H1 (cell line): ENCODE measurements at regions not wholly inside any gene's neighbourhood (a gene's known extent, or its start where the extent isn't known, plus 50 kb on each side); places are given as distances from the start of the nearest gene placed in this dataset.

Experiments used
- CTCF ChIA-PET: fragments of 300-600 bp; sonication (Branson Sonifier 250); formaldehyde crosslinking; loops from one replicate; lab custom pipeline; 2021; ENCODE audit not compliant: partially characterized antibody; lab: Charles Lee
- POLR2A ChIA-PET: fragments of 300-600 bp; sonication (Branson Sonifier 250); formaldehyde crosslinking; loops from one replicate; lab custom pipeline; 2021; ENCODE audit warnings: inconsistent platforms; ENCODE audit not compliant: partially characterized antibody; lab: Charles Lee
- DNase-seq, 2 experiments: peaks; one replicate each; pipeline versions ENCODE4 v3.0.0 to v3.0.0-alpha.2; 2010 to 2022; ENCODE audit warnings: low spot score in 2 of 2, low read depth in 1 of 2, mixed read lengths in 1 of 2
- FAIRE-seq: peaks from 2 replicates; lab custom pipeline; 2011; peaks lifted over from hg19 to GRCh38; lab: Jason Lieb, UNC
- H2AFZ ChIP-seq: 2 replicates; pipeline ENCODE4 v1.8.1; 2012; ENCODE audit warnings: low read length, inconsistent platforms
- H2AK5ac ChIP-seq: 2 replicates; pipeline ENCODE4 v1.6.1; 2013; ENCODE audit warnings: low read depth, low read length
- H2BK120ac ChIP-seq: replicated peaks from 2 replicates; pipeline ENCODE3; 2013; ENCODE audit warnings: low read depth, low read length, inconsistent platforms
- H2BK12ac ChIP-seq: 2 replicates; pipeline ENCODE4 v1.6.1; 2013; ENCODE audit warnings: low read depth, low read length
- H2BK15ac ChIP-seq: 2 replicates; pipeline ENCODE4 v1.6.1; 2013; ENCODE audit warnings: low read length
- H2BK20ac ChIP-seq: 2 replicates; pipeline ENCODE4 v1.6.1; 2013; ENCODE audit warnings: low read length
- H2BK5ac ChIP-seq: 2 replicates; pipeline ENCODE4 v1.6.1; 2013; ENCODE audit warnings: low read depth, low read length
- H3K14ac ChIP-seq: 2 replicates; pipeline ENCODE4 v1.6.1; 2013; ENCODE audit warnings: inconsistent platforms; ENCODE audit not compliant: insufficient read length
- H3K18ac ChIP-seq: 2 replicates; pipeline ENCODE4 v1.6.1; 2013; ENCODE audit warnings: low read length; ENCODE audit errors: extremely low read depth
- H3K23ac ChIP-seq: 2 replicates; pipeline ENCODE4 v1.6.1; 2013; ENCODE audit warnings: inconsistent platforms; ENCODE audit not compliant: insufficient read length
- H3K23me2 ChIP-seq: 2 replicates; pipeline ENCODE4 v1.6.1; 2013; ENCODE audit warnings: low read depth, low read length
- H3K27ac ChIP-seq: 2 replicates; pipeline ENCODE4 v1.6.1; 2011; ENCODE audit warnings: low read depth, low read length, inconsistent platforms
- H3K27me3 ChIP-seq, 4 experiments: replicated peaks in 1 of 4; 1 replicate in 1 of 4; 2 replicates in 3 of 4; pipeline versions ENCODE4 v1.6.1 to v1.8.1; 2011 to 2013; ENCODE audit warnings: low read length in 3 of 4, mild to moderate bottlenecking in 3 of 4, inconsistent platforms in 2 of 4, mixed read lengths in 2 of 4, moderate library complexity in 1 of 4; ENCODE audit not compliant: control insufficient read depth in 3 of 4, insufficient read depth in 3 of 4; ENCODE audit errors: extremely low read depth in 1 of 4
- H3K36me3 ChIP-seq, 4 experiments: 2 replicates each; pipeline versions ENCODE4 v1.6.1 to v1.8.1; 2011 to 2013; ENCODE audit warnings: mild to moderate bottlenecking in 4 of 4, low read length in 3 of 4, moderate library complexity in 2 of 4, control low read depth in 1 of 4, inconsistent platforms in 1 of 4; ENCODE audit not compliant: insufficient read depth in 4 of 4, control insufficient read depth in 2 of 4
- H3K4ac ChIP-seq: replicated peaks from 2 replicates; pipeline ENCODE3; 2013; ENCODE audit warnings: low read length, low read depth, mixed read lengths, inconsistent platforms; ENCODE audit not compliant: insufficient read length
- H3K4me1 ChIP-seq, 4 experiments: replicated peaks in 1 of 4; 1 replicate in 1 of 4; 2 replicates in 3 of 4; pipeline versions ENCODE4 v1.6.1 to v1.8.1; 2011 to 2013; ENCODE audit warnings: low read length in 3 of 4, inconsistent platforms in 2 of 4, mixed read lengths in 1 of 4; ENCODE audit not compliant: insufficient read depth in 4 of 4, control insufficient read depth in 3 of 4
- H3K4me2 ChIP-seq, 2 experiments: 2 replicates each; pipeline versions ENCODE4 v1.6.1 to v1.8.1; 2011 to 2013; ENCODE audit warnings: low read depth in 2 of 2, low read length in 2 of 2, control low read depth in 1 of 2, inconsistent platforms in 1 of 2, mild to moderate bottlenecking in 1 of 2; ENCODE audit not compliant: insufficient read depth in 1 of 2
- H3K4me3 ChIP-seq, 4 experiments: fragments of 200-600, 300-600 bp in 1 of 4; sonication (generic), shearing (Covaris generic), sonication (Bioruptor Twin) in 1 of 4; 2 replicates each; pipeline versions ENCODE4 v1.5.1 to v1.8.1; 2011 to 2016; ENCODE audit warnings: low read length in 4 of 4, low read depth in 3 of 4, control low read depth in 2 of 4, inconsistent platforms in 2 of 4, mild to moderate bottlenecking in 2 of 4, mixed read lengths in 1 of 4, moderate library complexity in 1 of 4; ENCODE audit not compliant: insufficient read depth in 2 of 4; ENCODE audit errors: extremely low read depth in 1 of 4
- H3K56ac ChIP-seq: replicated peaks from 2 replicates; pipeline ENCODE3; 2013; ENCODE audit warnings: low read depth, mild to moderate bottlenecking, mixed read lengths, low read length, inconsistent platforms; ENCODE audit not compliant: insufficient read length
- H3K79me1 ChIP-seq: 2 replicates; pipeline ENCODE4 v1.6.1; 2013; ENCODE audit warnings: low read depth, low read length, control low read depth
- H3K79me2 ChIP-seq, 2 experiments: 2 replicates each; pipeline versions ENCODE4 v1.6.1 to v1.8.1; 2012 to 2013; ENCODE audit warnings: low read length in 2 of 2, mild to moderate bottlenecking in 2 of 2, inconsistent platforms in 1 of 2; ENCODE audit not compliant: insufficient read depth in 2 of 2, control insufficient read depth in 1 of 2
- H3K9ac ChIP-seq, 4 experiments: replicated peaks in 1 of 4; 1 replicate in 1 of 4; 2 replicates in 3 of 4; pipeline versions ENCODE4 v1.6.1 to v1.8.1; 2011 to 2013; ENCODE audit warnings: low read depth in 3 of 4, low read length in 3 of 4, control low read depth in 2 of 4, mild to moderate bottlenecking in 2 of 4, moderate library complexity in 2 of 4, inconsistent platforms in 1 of 4; ENCODE audit errors: extremely low read depth in 1 of 4
- H3K9me3 ChIP-seq, 2 experiments: 2 replicates each; pipeline versions ENCODE4 v1.6.1 to v1.8.1; 2012 to 2013; ENCODE audit warnings: mild to moderate bottlenecking in 2 of 2, moderate library complexity in 2 of 2, control low read depth in 1 of 2, inconsistent platforms in 1 of 2, low read depth in 1 of 2, low read length in 1 of 2, mixed read lengths in 1 of 2; ENCODE audit not compliant: insufficient read depth in 2 of 2
- H4K20me1 ChIP-seq, 2 experiments: replicated peaks in 1 of 2; 2 replicates each; pipeline versions ENCODE3 to v1.8.1; 2011 to 2013; ENCODE audit warnings: inconsistent platforms in 2 of 2, low read length in 2 of 2, mild to moderate bottlenecking in 1 of 2; ENCODE audit not compliant: insufficient read depth in 2 of 2, control insufficient read depth in 1 of 2
- H4K5ac ChIP-seq: 2 replicates; pipeline ENCODE4 v1.6.1; 2013; ENCODE audit warnings: low read length, low read depth, mixed read lengths, inconsistent platforms; ENCODE audit not compliant: insufficient read length
- H4K8ac ChIP-seq: 2 replicates; pipeline ENCODE4 v1.8.0; 2013; ENCODE audit warnings: mild to moderate bottlenecking, moderate library complexity, low read length, inconsistent platforms; ENCODE audit not compliant: insufficient read depth; ENCODE audit errors: extremely low read depth
- H4K91ac ChIP-seq: replicated peaks from 2 replicates; pipeline ENCODE3; 2013; ENCODE audit warnings: low read length, mixed read lengths, inconsistent platforms; ENCODE audit not compliant: insufficient read length
- CBX8 ChIP-seq: fragments of 300-800, 300-1000 bp; sonication (generic); IDR thresholded peaks from 2 replicates; pipeline ENCODE4 v1.7.1; 2016; ENCODE audit warnings: low read depth, low read length, borderline replicate concordance
- CEBPB ChIP-seq: IDR thresholded peaks from 2 replicates; pipeline ENCODE4 v1.6.1; 2012; ENCODE audit warnings: low read depth, low read length
- CHD1 ChIP-seq: IDR thresholded peaks from 2 replicates; pipeline ENCODE4 v1.6.1; 2012; ENCODE audit warnings: low read depth, low read length, improper control_type of control experiment
- CREB1 ChIP-seq: IDR thresholded peaks from 2 replicates; pipeline ENCODE4 v1.6.1; 2012; ENCODE audit warnings: inconsistent platforms
- CTBP2 ChIP-seq: IDR thresholded peaks from 2 replicates; pipeline ENCODE4 v1.7.0; 2011; ENCODE audit warnings: borderline replicate concordance, mild to moderate bottlenecking, moderate library complexity, mixed read lengths, low read length; ENCODE audit not compliant: insufficient read depth, insufficient read length
- EZH2 ChIP-seq: fragments of 200-600 bp; sonication (generic); IDR thresholded peaks from 2 replicates; pipeline ENCODE4 v1.7.1; 2012; ENCODE audit warnings: low read depth, mild to moderate bottlenecking, moderate library complexity, low read length, inconsistent platforms; ENCODE audit not compliant: severe bottlenecking
- JUN ChIP-seq: IDR thresholded peaks from 2 replicates; pipeline ENCODE4 v1.6.1; 2011; ENCODE audit warnings: low read depth, mild to moderate bottlenecking, improper control_type of control experiment, low read length
- KDM4A ChIP-seq: IDR thresholded peaks from one replicate; pipeline ENCODE4 v1.7.1; 2012; ENCODE audit warnings: low read depth, mild to moderate bottlenecking, moderate library complexity, low read length, inconsistent platforms; ENCODE audit not compliant: severe bottlenecking
- MAFK ChIP-seq: IDR thresholded peaks from 2 replicates; pipeline ENCODE4 v1.6.1; 2012; ENCODE audit warnings: low read depth, mild to moderate bottlenecking, improper control_type of control experiment, low read length
- NRF1 ChIP-seq: IDR thresholded peaks from 2 replicates; pipeline ENCODE4 v1.6.1; 2011; ENCODE audit warnings: mild to moderate bottlenecking, low read depth, low read length, improper control_type of control experiment
- RAD21 ChIP-seq, 2 experiments: IDR thresholded peaks in 1 of 2; conservative IDR thresholded peaks in 1 of 2; 2 replicates each; pipeline ENCODE4 v1.6.1; 2011; ENCODE audit warnings: low read depth in 2 of 2, low read length in 2 of 2, improper control_type of control experiment in 1 of 2, inconsistent platforms in 1 of 2, mild to moderate bottlenecking in 1 of 2, moderate library complexity in 1 of 2
- RFX5 ChIP-seq: IDR thresholded peaks from 2 replicates; pipeline ENCODE4 v1.6.1; 2011; ENCODE audit warnings: low read depth, low read length, improper control_type of control experiment, borderline replicate concordance
- SAP30 ChIP-seq: fragments of 300-600 bp; sonication (generic); IDR thresholded peaks from 2 replicates; pipeline ENCODE4 v1.7.1; 2012; ENCODE audit warnings: low read length, moderate library complexity, mild to moderate bottlenecking, inconsistent platforms; ENCODE audit not compliant: insufficient read depth, insufficient replicate concordance
- WGBS, 2 experiments: shearing (Covaris generic) in 1 of 2; methylation state at CpG; one replicate each; pipeline versions ENCODE4 v1.1.6 to v1.1.7; 2013 to 2015; ENCODE audit warnings: low lambda C conversion rate in 2 of 2, mixed read lengths in 2 of 2, inconsistent platforms in 1 of 2, low coverage in 1 of 2, missing lambda C conversion rate in 1 of 2; ENCODE audit not compliant: insufficient replicate concordance in 2 of 2, insufficient coverage in 1 of 2, insufficient read length in 1 of 2; ENCODE audit errors: extremely low coverage in 1 of 2, missing lambda C conversion rate in 1 of 2; 5-methylcytosine and 5-hydroxymethylcytosine counted together

DNA sequence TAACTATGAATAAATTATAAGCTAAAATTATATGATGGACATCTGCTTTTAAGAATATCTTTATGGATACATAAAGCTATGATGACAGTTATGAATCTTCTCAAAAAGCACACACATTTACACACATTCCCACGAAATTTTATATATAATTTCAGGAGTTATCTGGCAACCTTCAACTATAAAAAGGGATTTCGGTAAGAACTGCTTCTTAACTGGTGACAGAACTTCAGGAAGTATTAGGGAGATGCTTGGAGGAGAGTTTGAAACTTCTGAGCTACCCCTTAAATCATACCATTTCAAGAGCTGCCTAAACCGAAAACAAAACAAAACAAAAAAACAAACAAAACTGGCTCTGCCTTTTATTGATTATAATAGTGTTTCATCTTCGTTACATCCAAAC lies 399.4 kb downstream of the ZEB2 start:
- no peak overlapping the region for H2AK5ac ChIP-seq
- no peak overlapping the region for H3K9ac ChIP-seq
- no peak overlapping the region for H3K18ac ChIP-seq
- H3K27ac ChIP-seq = no peak overlapping the region
- no peak overlapping the region for H2BK12ac ChIP-seq
- no peaks in the 10 kb centered on the region for H3K79me1 ChIP-seq
- no peak overlapping the region for H4K91ac ChIP-seq
- H2BK120ac ChIP-seq = no peak overlapping the region
- H3K4ac ChIP-seq = no peak overlapping the region
- H3K4me3 ChIP-seq = no peak overlapping the region
- no peaks in the 10 kb centered on the region for H3K79me2 ChIP-seq
- no peak overlapping the region for H3K14ac ChIP-seq
- ChIA-PET CTCF (no interaction called here), POLR2A (no interaction called here)
- no peaks in the 10 kb centered on the region for H3K27me3 ChIP-seq
- no peak overlapping the region for H3K56ac ChIP-seq
- FAIRE-seq (no peak), DNase-seq (no peak)
- H4K8ac ChIP-seq = no peak overlapping the region
- no peak overlapping the region for H2BK15ac ChIP-seq
- H3K4me2 ChIP-seq = no peak overlapping the region
- H3K23ac ChIP-seq = no peak overlapping the region
- 91% methylated on average over 4 of the region's 4 CpGs; no CpG with 5 or more reads in 1 of the 2 experiments for WGBS, 2 experiments
- H2AFZ ChIP-seq = no peak overlapping the region
- H4K5ac ChIP-seq = no peak overlapping the region
- peaks cover 0 to 3% (median 0%) of the 10 kb centered on the region in 4 experiments; a peak in 1 of 7 replicates for H3K4me1 ChIP-seq
- no peak overlapping the region for H2BK20ac ChIP-seq
- H4K20me1 ChIP-seq = no peaks in the 10 kb centered on the region
- H3K9me3 ChIP-seq = no peaks in the 10 kb centered on the region; a peak in 1 of 4 replicates
- no peaks in the 10 kb centered on the region for H3K23me2 ChIP-seq
- H2BK5ac ChIP-seq = no peak overlapping the region
- H3K36me3 ChIP-seq = no peaks in the 10 kb centered on the region
- TF ChIP-seq RAD21 (IDR thresholded peaks at IDR 0.05 in 1 of 2, conservative IDR thresholded peaks at IDR 0.05 in 1 of 2; ENCODE audit: low read depth in 2 of 2, low read length in 2 of 2) = no peak
- TF ChIP-seq NRF1 = no peak
- TF ChIP-seq MAFK = no peak
- no peak for TF ChIP-seq RFX5
- TF ChIP-seq CBX8 = no peak
- no peak for TF ChIP-seq JUN
- no peak for TF ChIP-seq SAP30
- no peak for TF ChIP-seq KDM4A
- TF ChIP-seq CREB1 = no peak
- no peak for TF ChIP-seq EZH2
- no peak for TF ChIP-seq CEBPB
- no peak for TF ChIP-seq CTBP2
- no peak for TF ChIP-seq CHD1
